Prostate gland (tissue), 2 donors: ENCODE measurements at regions not wholly inside any gene's neighbourhood (a gene's known extent, or its start where the extent isn't known, plus 50 kb on each side); places are given as distances from the start of the nearest gene placed in this dataset.

Source experiments
- DNase-seq: peaks from one replicate; pipeline ENCODE4 v3.0.0-alpha.2; 2019; ENCODE audit warnings: low spot score
- H3K27ac ChIP-seq, 2 donors: fragments of 200-600 bp; sonication (generic); 2 replicates each; pipeline ENCODE4 v1.5.1; 2017 to 2019
- H3K27me3 ChIP-seq: fragments of 200-600 bp; sonication (generic); replicated peaks from 2 replicates; pipeline ENCODE4 v1.5.1; 2019; ENCODE audit not compliant: insufficient read depth
- H3K36me3 ChIP-seq, 2 donors: fragments of 200-600 bp; sonication (generic); 1 replicate in 1 of 2; 2 replicates in 1 of 2; pipeline versions ENCODE4 v1.5.1 to v1.8.1; 2017 to 2019
- H3K4me1 ChIP-seq: fragments of 200-600 bp; sonication (generic); replicated peaks from 2 replicates; pipeline ENCODE4 v1.5.1; 2019
- H3K4me3 ChIP-seq, 2 donors: fragments of 200-600 bp; sonication (generic); 2 replicates each; pipeline ENCODE4 v1.5.1; 2017 to 2019
- H3K9me3 ChIP-seq: fragments of 200-600 bp; sonication (generic); 2 replicates; pipeline ENCODE4 v1.5.1; 2017
- POLR2A ChIP-seq: fragments of 450-650 bp; IDR thresholded peaks from one replicate; pipeline ENCODE4 v1.6.1; 2016; ENCODE audit warnings: antibody characterized with exemption, mild to moderate bottlenecking
- POLR2AphosphoS5 ChIP-seq: sonication (generic); formaldehyde crosslinking; IDR thresholded peaks from one replicate; pipeline ENCODE4 v1.6.1; 2017; ENCODE audit warnings: antibody characterized with exemption
- WGBS: methylation state at CpG from one replicate; pipeline ENCODE4 v1.1.5; 2018; 5-methylcytosine and 5-hydroxymethylcytosine counted together
- intact Hi-C: fragments of 100-400 bp; cut with DNase I; formaldehyde crosslinking; loops from one replicate; pipeline ENCODE4 v1.14.2; 2022
- TF ChIP-seq, protein P1 (sequence below), 4 experiments: fragments of 200-600 bp in 2 of 4; fragments of 450-650 bp in 2 of 4; sonication (generic) in 2 of 4; IDR thresholded peaks; 1 replicate in 3 of 4; 2 replicates in 1 of 4; pipeline ENCODE4 v1.5.1; 2016 to 2019; ENCODE audit warnings: antibody characterized with exemption in 4 of 4, mild to moderate bottlenecking in 2 of 4, moderate library complexity in 2 of 4

- 28% methylated on average over 3 of the region's 3 CpGs for WGBS
- H3K36me3 ChIP-seq = no peaks in the 10 kb centered on the region
- no peak overlapping the region for H3K27ac ChIP-seq
- no peaks in the 10 kb centered on the region for H3K4me1 ChIP-seq
- no peak overlapping the region for H3K4me3 ChIP-seq
- no peaks in the 10 kb centered on the region for H3K9me3 ChIP-seq
- TF ChIP-seq, protein P1, sequence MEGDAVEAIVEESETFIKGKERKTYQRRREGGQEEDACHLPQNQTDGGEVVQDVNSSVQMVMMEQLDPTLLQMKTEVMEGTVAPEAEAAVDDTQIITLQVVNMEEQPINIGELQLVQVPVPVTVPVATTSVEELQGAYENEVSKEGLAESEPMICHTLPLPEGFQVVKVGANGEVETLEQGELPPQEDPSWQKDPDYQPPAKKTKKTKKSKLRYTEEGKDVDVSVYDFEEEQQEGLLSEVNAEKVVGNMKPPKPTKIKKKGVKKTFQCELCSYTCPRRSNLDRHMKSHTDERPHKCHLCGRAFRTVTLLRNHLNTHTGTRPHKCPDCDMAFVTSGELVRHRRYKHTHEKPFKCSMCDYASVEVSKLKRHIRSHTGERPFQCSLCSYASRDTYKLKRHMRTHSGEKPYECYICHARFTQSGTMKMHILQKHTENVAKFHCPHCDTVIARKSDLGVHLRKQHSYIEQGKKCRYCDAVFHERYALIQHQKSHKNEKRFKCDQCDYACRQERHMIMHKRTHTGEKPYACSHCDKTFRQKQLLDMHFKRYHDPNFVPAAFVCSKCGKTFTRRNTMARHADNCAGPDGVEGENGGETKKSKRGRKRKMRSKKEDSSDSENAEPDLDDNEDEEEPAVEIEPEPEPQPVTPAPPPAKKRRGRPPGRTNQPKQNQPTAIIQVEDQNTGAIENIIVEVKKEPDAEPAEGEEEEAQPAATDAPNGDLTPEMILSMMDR (IDR thresholded peaks at IDR 0.05) = peak in 1 of 4 experiments; percentile 4
- no peak for TF ChIP-seq POLR2A
- no peak for DNase-seq
- H3K27me3 ChIP-seq = no peaks in the 10 kb centered on the region
- intact Hi-C loops = no loop called here
These were observed 62.8 kb upstream of the PRDM11 start for GRCh38 chr11:45083544-45084087.

DNA sequence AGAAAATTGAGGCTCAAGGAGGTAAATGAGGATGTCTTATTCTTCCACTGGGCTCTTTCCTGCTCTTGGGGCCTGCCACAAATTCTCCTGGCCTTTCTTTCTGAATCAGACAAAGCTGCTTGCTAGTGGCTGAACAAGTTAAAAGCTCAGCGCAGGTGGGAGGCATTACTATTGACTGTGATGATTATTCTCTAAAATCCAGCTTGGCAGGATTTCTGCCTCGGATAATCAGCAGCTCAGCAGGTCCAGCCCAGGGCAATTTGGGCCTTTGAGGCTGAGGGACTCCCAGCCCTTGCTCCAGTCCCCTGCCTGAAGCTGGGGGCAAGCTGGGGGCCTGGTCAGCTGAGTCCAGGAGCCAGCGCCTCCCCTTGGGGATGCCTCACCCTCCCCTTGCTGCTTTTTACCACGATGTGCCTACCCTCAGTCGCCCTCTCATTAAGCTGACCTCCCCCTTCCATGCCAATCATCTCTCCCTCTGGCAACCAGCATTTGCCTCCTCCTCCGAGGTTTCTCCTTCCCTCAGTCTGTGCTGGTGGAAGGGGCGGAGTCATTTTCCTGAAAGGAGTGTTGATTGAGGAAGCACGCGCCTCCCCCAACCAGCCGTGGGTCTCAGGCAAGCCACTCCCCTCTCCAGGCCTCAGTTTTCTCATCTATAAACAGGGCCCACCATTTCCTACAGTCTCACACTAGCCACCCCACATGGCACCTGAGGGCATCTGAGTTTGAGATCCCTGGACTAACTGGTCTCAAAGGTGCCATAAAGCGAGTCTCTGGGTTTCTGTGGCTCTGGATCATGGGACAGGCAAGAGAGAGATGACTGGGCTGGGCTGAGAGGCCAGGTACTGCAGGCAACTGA lies 60.6 kb upstream of the PRDM11 start:
- H3K36me3 ChIP-seq = no peaks in the 10 kb centered on the region
- no peak overlapping the region for H3K4me3 ChIP-seq
- TF ChIP-seq POLR2A (no peak), POLR2AphosphoS5 (no peak)
- TF ChIP-seq, protein P1 (IDR thresholded peaks at IDR 0.05) = no peak
- WGBS = 71% methylated on average over 11 of the region's 11 CpGs
- intact Hi-C loops = no loop called here
- no peaks in the 10 kb centered on the region for H3K27me3 ChIP-seq
- H3K27ac ChIP-seq = no peak overlapping the region
- DNase-seq = no peak
- no peaks in the 10 kb centered on the region for H3K4me1 ChIP-seq
- no peaks in the 10 kb centered on the region for H3K9me3 ChIP-seq

DNA sequence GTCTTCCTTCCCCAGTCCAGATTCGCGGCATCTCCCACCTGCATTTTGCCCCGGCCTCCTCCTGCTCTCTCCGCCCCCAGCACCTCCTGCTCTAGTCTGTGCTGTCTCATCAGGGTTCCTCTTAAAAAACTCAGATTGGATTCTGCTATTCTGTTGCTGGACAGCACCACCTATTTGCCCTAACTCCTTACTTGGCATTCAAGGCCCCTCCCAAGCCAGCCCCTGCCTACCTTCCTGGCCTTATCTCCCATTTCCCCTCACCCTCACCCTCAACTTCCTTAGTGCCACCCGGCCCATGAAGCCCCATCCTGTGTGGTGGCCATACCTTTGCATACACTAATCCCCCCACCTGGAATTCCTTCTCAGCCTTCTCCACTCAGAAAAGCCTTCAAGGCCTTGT lies 59.9 kb upstream of the PRDM11 start:
- H3K9me3 ChIP-seq = no peaks in the 10 kb centered on the region
- TF ChIP-seq POLR2A (no peak), POLR2AphosphoS5 (no peak)
- TF ChIP-seq, protein P1 (IDR thresholded peaks at IDR 0.05) = no peak
- WGBS = 91% methylated on average over 5 of the region's 5 CpGs
- no peak overlapping the region for H3K4me3 ChIP-seq
- intact Hi-C loops = no loop called here
- H3K27ac ChIP-seq = no peak overlapping the region
- H3K27me3 ChIP-seq = no peaks in the 10 kb centered on the region
- DNase-seq = no peak
- H3K36me3 ChIP-seq = no peaks in the 10 kb centered on the region
- H3K4me1 ChIP-seq = no peaks in the 10 kb centered on the region

DNA sequence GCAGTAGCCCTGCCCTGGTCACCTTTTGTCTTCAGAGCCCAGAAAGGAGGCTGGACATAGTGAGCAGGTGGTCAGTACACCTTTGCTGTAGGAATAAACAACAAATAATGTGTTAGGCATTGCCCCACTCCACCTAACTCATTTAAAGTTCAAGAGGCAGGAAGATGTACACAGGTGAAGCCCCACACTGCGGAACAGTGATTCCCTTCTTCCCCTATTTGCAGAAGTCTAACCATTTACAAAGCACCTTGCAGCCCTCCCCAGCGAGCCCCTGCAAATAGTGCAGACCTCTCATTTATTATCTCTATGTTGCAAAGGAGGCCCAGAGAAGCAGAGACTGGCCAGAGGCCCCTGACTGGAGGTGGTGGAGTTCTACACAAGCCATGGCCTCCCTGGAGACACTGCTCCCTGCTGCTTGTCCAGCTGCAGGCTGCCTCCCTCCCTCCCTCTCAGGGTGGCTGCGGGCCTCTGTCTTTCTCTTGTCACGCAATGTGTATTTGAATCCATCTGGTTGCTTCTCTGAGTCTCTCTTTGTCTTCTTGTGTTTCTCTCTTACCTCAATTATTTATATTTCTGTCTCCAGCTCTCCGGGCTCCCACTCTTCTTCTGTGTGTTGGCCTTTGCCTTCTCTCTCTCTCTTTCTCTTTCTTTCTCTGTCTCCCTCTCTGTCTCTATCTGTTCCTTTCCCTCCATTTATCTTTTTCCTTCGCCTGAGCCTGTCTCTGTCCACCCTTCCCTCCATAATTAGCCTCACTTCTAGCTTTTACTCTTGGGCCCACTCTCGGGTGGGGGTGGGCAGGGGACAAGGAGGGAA lies 59.1 kb upstream of the PRDM11 start:
- intact Hi-C loops = no loop called here
- DNase-seq = no peak
- WGBS = 81% methylated on average over 7 of the region's 7 CpGs

More for the DNA sequence above, 59.1 kb upstream of the PRDM11 start:
- no peaks in the 10 kb centered on the region for H3K27me3 ChIP-seq
- no peaks in the 10 kb centered on the region for H3K9me3 ChIP-seq
- H3K4me3 ChIP-seq = no peak overlapping the region
- H3K4me1 ChIP-seq = no peaks in the 10 kb centered on the region
- TF ChIP-seq POLR2A = no peak
- no peak for TF ChIP-seq POLR2AphosphoS5
- TF ChIP-seq, protein P1 (IDR thresholded peaks at IDR 0.05) = no peak
- H3K36me3 ChIP-seq = no peaks in the 10 kb centered on the region
- H3K27ac ChIP-seq = no peak overlapping the region
